ENCODE measurements at regions not wholly inside any gene's neighbourhood (a gene's known extent, or its start where the extent isn't known, plus 50 kb on each side); places are given as distances from the start of the nearest gene placed in this dataset.

DNA sequence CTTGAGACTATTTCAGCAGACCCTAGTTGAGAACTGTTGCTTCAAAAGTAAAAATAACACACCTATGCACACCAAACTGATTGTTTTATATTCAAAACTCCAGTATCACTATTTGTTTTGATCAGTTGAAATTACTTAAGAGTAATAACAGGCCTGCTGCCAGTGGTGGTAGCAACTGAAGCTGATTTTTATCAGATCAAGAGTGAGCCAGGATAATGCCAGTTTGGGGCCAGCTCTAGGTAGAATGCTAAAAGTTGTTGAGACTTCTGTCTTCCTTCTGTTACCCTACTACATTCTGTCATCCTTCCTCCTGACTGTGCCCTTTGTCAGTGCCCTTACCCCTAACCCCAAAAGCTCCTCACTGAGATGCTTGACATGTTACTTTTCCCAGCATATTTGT, 228.7 kb upstream of the SPRY1 start:
- no peak overlapping the region for H3K27ac ChIP-seq
- H3K4me1 ChIP-seq, result peaks cover 0 to 4% (median 0%) of the 10 kb centered on the region in 12 donors
- intact Hi-C loops (cut with DNase I), result no loop called here
- DNase-seq, result no peak
- TF ChIP-seq POLR2A (IDR thresholded peaks at IDR 0.05) (no peak), CTCF (IDR thresholded peaks at IDR 0.05) (no peak)
- H3K27me3 ChIP-seq, result no peaks in the 10 kb centered on the region
- no peak for ATAC-seq
- H3K4me3 ChIP-seq, result no peak overlapping the region
- no peaks in the 10 kb centered on the region for H3K36me3 ChIP-seq
- no peaks in the 10 kb centered on the region for H3K9me3 ChIP-seq

DNA sequence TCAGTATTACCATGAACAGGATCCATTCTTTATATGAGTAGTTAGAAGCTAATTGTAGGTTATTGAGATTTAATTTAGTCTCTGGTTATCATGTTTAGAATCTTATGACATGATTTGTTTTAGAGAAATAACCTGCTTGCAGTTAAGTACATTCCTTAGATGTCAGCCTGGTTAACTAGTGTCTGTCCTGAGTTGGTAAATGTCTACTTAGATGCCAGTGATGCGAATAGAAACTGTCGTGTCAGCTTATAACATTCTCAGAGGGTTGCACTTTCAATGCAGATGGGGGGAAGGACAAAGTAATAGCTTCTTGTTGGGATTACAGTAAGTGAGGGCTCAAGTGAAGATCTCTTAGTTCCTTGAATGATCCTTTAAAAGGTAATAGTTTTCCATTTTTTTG, 227.8 kb upstream of the SPRY1 start:
- no peak overlapping the region for H3K27ac ChIP-seq
- 90 to 94% (median 93%) methylated on average over 2 of the region's 2 CpGs for WGBS, 4 donors
- intact Hi-C loops (cut with DNase I), result no loop called here
- H3K4me1 ChIP-seq, result peaks cover 0 to 4% (median 0%) of the 10 kb centered on the region in 12 donors
- DNase-seq (no peak), ATAC-seq (no peak)
- no peak overlapping the region for H3K4me3 ChIP-seq
- peaks cover 0 to 4% (median 0%) of the 10 kb centered on the region in 12 donors for H3K9me3 ChIP-seq
- H3K27me3 ChIP-seq, result no peaks in the 10 kb centered on the region
- H3K36me3 ChIP-seq, result no peaks in the 10 kb centered on the region
- TF ChIP-seq CTCF (IDR thresholded peaks at IDR 0.05) (no peak), POLR2A (IDR thresholded peaks at IDR 0.05) (no peak)

GRCh38 chr4:123170843-123171242, 225.8 kb upstream of the SPRY1 start:
- DNase-seq, result no peak
- no peak for ATAC-seq
- peaks cover 0 to 4% (median 0%) of the 10 kb centered on the region in 12 donors for H3K4me1 ChIP-seq
- H3K36me3 ChIP-seq, result no peaks in the 10 kb centered on the region
- no peaks in the 10 kb centered on the region for H3K27me3 ChIP-seq
- no peak overlapping the region for H3K4me3 ChIP-seq
- intact Hi-C loops (cut with DNase I), result no loop called here
- peaks cover 0 to 7% (median 0%) of the 10 kb centered on the region in 12 donors for H3K9me3 ChIP-seq
- no peak overlapping the region for H3K27ac ChIP-seq
- WGBS, 4 donors, result 95 to 98% (median 96%) methylated on average over 4 of the region's 4 CpGs
- TF ChIP-seq CTCF (IDR thresholded peaks at IDR 0.05) (no peak), POLR2A (IDR thresholded peaks at IDR 0.05) (no peak)

GRCh38 chr4:123176605-123177004, 220.0 kb upstream of the SPRY1 start:
- intact Hi-C loops (cut with DNase I), result no loop called here
- Histone ChIP-seq H3K27me3 (no peaks in the 10 kb centered on the region), H3K4me3 (no peak overlapping the region), H3K36me3 (no peaks in the 10 kb centered on the region), H3K4me1 (no peaks in the 10 kb centered on the region), H3K27ac (no peak overlapping the region), H3K9me3 (peaks cover 0 to 7% (median 0%) of the 10 kb centered on the region in 12 donors)
- TF ChIP-seq POLR2A (IDR thresholded peaks at IDR 0.05) (no peak), CTCF (IDR thresholded peaks at IDR 0.05) (no peak)
- ATAC-seq (no peak), DNase-seq (no peak)
- 48 to 50% (median 49%) methylated on average over 2 of the region's 2 CpGs for WGBS, 4 donors

All from heart left ventricle (tissue), 16 donors.